Thyroid gland (tissue), 4 donors: ENCODE measurements at regions not wholly inside any gene's neighbourhood (a gene's known extent, or its start where the extent isn't known, plus 50 kb on each side); places are given as distances from the start of the nearest gene placed in this dataset.

Experiments
- POLR2A ChIP-seq, 2 donors: fragments of 450-650 bp; IDR thresholded peaks; one replicate each; pipeline ENCODE4 v1.6.1; 2017; ENCODE audit warnings: antibody characterized with exemption in 2 of 2, mild to moderate bottlenecking in 2 of 2, moderate library complexity in 1 of 2
- TF ChIP-seq, protein P1 (sequence below), 6 experiments: fragments of 200-600 bp in 3 of 6; fragments of 450-650 bp in 3 of 6; sonication (generic) in 3 of 6; IDR thresholded peaks; one replicate each; pipeline ENCODE4 v1.5.1; 2016 to 2019; ENCODE audit warnings: antibody characterized with exemption in 6 of 6, mild to moderate bottlenecking in 2 of 6, inconsistent platforms in 1 of 6, moderate library complexity in 1 of 6

DNA sequence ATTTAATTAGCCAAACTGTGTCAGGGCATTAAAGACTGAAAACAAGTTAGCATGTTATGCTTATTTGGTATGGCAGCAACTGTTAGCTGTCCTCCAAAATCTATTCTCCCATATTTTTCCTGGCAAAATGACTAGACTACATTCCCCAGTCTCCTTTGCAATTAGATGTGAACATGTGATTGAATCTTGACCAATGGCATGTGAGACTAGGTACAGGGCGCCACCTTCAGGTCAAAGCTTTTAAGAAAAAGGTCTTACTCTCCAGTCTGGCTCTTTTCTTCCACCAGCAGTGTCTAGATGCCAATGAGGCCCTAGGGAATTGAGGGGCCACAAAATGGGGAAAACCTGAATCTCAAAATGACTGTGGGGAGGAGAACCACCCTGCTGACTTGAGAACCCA is 408.2 kb downstream of the SMARCA1 start:
- TF ChIP-seq, protein P1, sequence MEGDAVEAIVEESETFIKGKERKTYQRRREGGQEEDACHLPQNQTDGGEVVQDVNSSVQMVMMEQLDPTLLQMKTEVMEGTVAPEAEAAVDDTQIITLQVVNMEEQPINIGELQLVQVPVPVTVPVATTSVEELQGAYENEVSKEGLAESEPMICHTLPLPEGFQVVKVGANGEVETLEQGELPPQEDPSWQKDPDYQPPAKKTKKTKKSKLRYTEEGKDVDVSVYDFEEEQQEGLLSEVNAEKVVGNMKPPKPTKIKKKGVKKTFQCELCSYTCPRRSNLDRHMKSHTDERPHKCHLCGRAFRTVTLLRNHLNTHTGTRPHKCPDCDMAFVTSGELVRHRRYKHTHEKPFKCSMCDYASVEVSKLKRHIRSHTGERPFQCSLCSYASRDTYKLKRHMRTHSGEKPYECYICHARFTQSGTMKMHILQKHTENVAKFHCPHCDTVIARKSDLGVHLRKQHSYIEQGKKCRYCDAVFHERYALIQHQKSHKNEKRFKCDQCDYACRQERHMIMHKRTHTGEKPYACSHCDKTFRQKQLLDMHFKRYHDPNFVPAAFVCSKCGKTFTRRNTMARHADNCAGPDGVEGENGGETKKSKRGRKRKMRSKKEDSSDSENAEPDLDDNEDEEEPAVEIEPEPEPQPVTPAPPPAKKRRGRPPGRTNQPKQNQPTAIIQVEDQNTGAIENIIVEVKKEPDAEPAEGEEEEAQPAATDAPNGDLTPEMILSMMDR (IDR thresholded peaks at IDR 0.05) = no peak
- no peak for TF ChIP-seq POLR2A (IDR thresholded peaks at IDR 0.05)
